ENCODE measurements at regions not wholly inside any gene's neighbourhood (a gene's known extent, or its start where the extent isn't known, plus 50 kb on each side); places are given as distances from the start of the nearest gene placed in this dataset.
A peak's percentile ranks its signal among the peaks of the same experiment; 100 is the strongest.
"Not testable (repeated sequence)": the region's sequence is repeated elsewhere in the genome, so short reads cannot be mapped to it uniquely, and the experiment has no call there.

DNA sequence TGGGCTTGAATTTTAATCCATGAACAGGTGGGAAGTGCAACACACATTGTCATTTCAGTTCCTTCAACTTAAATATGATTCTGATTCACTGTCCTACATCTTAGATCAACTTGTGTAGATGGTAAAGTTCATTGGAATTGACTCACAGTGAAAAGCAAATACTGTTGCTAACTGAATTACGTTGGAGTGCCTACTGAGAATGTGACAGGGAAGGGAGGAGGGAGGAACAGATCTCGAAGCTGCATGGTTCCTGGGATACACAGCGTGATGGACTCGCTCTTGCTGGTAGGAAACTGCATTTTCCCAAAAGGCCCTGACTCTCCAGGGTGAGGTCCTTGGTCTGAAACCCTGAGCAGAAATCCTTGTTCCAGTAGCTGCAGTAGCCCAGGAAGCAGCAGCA is 284.2 kb downstream of the USP46 start:
- FAIRE-seq, result no peak

GRCh38 chr4:52376132-52376704 is 282.9 kb downstream of the USP46 start:
- FAIRE-seq, result peak; percentile 97

GRCh38 chr4:52377563-52377962 is 281.5 kb downstream of the USP46 start:
- no peak for FAIRE-seq

DNA sequence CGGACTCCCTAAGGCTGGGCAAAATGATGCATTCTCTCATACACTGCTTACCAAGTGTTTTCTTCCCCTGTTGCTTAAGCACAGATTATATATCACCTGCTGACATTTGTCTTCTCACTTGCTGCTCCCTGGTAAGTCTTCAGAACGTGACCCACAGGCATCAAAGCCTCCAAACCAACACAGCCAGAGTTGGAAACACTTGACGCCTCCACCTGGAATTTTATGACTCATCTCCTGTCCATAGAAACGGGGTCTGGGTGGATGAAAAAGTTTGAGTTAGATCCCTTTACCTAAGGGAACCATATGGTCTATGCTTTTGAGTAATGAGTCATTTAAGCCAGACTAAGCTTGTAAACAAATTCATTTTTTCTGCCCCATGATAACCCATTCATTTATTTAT is 251.6 kb downstream of the USP46 start:
- no peak for FAIRE-seq

GRCh38 chr4:52408032-52408431 is 251.1 kb downstream of the USP46 start:
- FAIRE-seq, result no peak

DNA sequence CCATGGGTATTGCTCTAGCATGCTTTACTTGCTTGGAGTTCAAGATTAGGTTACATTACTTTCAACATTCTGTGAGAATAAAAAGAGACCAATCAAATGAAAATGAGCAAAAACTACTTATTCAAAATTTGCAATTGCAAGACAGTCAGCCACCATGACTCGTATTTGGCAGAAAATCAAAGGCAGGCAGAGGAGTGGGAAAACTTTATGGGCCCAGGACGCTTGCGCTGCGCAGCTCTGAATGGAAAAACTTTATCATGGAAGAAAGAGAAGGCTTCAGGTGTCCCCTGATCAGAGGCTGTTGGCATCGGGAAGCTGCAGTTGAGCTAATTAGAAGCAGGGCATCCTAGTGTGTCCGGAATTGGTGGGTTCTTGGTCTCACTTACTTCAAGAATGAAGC is 250.6 kb downstream of the USP46 start:
- no peak for FAIRE-seq

GRCh38 chr4:52409766-52410165 is 249.3 kb downstream of the USP46 start:
- FAIRE-seq, result not testable (repeated sequence)

GRCh38 chr4:52410971-52411370 is 248.1 kb downstream of the USP46 start:
- FAIRE-seq, result no peak

GRCh38 chr4:52420330-52420729 is 238.8 kb downstream of the USP46 start:
- FAIRE-seq, result no peak

GRCh38 chr4:52421811-52422213 is 237.3 kb downstream of the USP46 start:
- no peak for FAIRE-seq

DNA sequence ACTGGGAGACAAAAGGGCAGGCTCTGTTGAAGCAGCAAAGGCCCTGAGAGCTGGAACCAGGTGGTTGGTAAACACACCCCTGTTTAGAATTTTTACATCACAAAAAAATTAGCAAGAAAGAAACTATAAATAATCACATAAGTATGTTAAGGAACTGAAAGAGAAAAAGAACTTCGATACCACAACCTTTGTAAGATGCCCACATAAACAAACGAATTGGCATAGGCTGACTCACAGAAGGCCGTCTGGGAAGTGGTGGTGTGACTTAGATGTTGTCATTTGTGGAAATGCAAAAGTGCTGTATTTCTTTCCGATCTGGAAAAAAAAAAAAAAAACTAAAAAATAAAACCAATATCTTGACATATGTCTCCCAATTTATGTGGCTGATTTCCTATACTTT is 235.1 kb downstream of the USP46 start:
- FAIRE-seq, result no peak

- no peak for FAIRE-seq
Observed at GRCh38 chr4:52425751-52426326, 233.3 kb downstream of the USP46 start.

DNA sequence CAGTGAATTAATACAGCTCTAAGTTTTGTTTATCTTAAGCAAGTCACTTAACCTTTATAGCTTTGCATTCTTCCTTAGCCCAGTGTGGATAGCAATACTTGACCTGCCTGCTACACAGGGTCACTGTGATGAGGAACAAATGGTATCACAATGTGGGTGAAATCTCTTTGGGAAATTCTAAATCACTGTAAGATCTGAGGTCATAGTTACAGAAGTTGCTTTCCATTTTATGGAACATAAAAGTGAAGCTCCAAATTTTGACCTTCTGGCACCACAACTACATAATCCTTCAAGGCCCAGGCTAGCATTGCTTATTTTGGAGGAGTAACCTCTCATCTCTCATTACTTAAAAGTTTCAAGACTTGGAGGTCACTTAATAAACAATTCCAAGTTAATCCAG is 227.7 kb downstream of the USP46 start:
- FAIRE-seq, result no peak

GRCh38 chr4:52431869-52432268 is 227.2 kb downstream of the USP46 start:
- FAIRE-seq, result no peak

- not testable (repeated sequence) for FAIRE-seq
Observed at GRCh38 chr4:52442524-52442923, 216.6 kb downstream of the USP46 start.

DNA sequence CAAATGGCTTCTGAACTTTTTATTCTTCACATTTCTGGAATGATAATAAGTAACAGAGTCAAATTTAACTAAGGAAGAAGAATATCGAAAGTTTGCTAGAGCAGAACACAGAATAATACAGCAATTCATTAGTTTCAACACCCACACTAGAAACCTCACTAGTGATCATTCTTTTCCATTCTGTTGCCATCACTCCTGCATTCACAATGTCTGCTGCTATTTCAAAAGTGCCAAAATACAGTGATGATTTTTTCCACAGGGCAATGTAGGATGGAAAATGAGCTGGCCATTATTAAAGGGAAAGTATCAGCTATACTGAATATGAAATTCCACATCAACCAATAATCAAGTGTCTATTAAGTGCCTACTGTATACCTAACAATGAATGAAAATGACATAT is 186.7 kb downstream of the USP46 start:
- FAIRE-seq, result no peak

GRCh38 chr4:52477191-52477780 is 181.8 kb downstream of the USP46 start:
- FAIRE-seq, result no peak

DNA sequence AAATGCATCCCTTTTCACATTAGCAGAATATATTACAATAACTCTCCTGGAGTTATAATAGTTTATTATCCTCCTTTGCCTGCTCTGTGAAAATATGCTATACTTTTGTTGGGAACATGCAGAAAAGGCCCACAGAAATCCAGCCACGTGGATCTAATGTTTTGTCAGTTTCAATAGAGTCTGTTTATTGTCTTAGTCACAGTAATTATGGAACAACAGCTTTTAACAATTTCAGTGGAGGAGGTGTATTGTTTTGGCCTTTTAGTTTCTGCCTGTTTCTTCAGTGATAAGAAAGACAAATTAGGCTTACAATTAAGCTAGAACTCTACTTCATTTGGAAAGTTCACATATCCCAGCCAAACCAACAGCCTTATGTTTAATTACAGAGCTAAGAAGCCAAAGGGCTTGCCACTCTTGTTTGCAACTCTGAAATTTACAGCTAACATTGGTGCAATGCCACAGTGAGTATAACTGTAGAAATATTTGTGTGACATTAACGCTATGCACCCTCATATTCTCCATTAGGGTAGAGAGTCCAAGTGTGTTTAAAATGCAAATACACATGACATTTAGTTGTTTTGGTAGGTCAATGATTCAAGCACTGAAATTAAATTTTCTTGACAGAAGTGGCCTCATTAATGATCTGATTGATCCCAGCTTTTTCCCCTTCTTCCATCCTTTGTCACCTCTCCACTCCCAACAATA is 175.8 kb downstream of the USP46 start:
- FAIRE-seq, result no peak

DNA sequence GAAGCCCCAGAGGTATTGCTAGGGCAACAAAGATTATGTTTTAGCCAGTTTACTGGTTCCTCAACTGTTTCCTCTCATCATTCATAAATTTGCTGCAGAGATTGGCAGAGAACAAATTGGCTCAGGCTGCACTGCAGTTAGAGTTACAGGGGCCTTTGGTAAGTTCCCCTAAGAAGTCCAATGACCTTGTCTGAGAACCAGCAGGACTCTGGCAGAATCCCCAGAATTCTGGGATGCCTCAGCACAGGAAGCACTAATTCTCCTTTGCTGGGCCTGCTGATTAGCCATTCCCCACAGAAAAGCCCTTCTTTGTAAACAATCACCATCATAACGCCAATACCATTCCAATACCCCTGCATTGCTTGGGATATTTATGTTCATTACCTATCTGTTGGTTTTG is 151.3 kb downstream of the USP46 start:
- no peak for FAIRE-seq

GRCh38 chr4:52510939-52511565 is 148.0 kb downstream of the USP46 start:
- FAIRE-seq, result no peak

GRCh38 chr4:52511825-52512224 is 147.3 kb downstream of the USP46 start:
- no peak for FAIRE-seq

GRCh38 chr4:52512291-52512690 is 146.8 kb downstream of the USP46 start:
- FAIRE-seq, result no peak

GRCh38 chr4:52522093-52522492 is 137.0 kb downstream of the USP46 start:
- not testable (repeated sequence) for FAIRE-seq

DNA sequence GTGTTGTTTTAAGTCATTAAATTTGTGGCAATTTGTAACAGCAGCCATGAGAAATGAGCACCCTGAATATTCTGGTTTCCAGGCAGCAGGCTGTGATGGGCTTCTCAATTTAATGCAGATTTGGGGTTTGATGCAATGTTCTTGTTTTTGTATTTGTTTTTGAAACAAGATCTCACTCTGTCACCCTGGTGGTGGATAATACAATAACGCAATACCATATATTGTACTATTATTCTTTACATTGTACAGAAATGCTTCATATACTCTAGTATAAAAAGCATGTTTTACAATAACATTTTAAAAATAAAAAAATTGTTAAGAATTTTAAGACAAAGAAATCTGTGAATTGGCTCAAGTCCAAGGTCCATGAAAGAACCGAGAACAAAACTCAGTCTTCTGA is 129.1 kb downstream of the USP46 start:
- FAIRE-seq, result no peak

Data from islet of Langerhans (tissue), 1 donor.